Caco-2 (cell line): ENCODE measurements at regions not wholly inside any gene's neighbourhood (a gene's known extent, or its start where the extent isn't known, plus 50 kb on each side); places are given as distances from the start of the nearest gene placed in this dataset.

ENCODE experiments used
- BruUV-seq: library from RNA; stranded (reverse); fragments of 400-500 nt; replicated peaks from 2 replicates; lab custom pipeline; 2021; lab: Mats Ljungman, UMichigan
- CTCF ChIA-PET: fragments of 300-600 bp; sonication (Branson Sonifier 250); formaldehyde crosslinking; loops from one replicate; lab custom pipeline; 2022; ENCODE audit warnings: antibody characterized with exemption; lab: Charles Lee
- POLR2A ChIA-PET: fragments of 300-600 bp; sonication (Branson Sonifier 250); formaldehyde crosslinking; loops from one replicate; lab custom pipeline; 2022; ENCODE audit warnings: antibody characterized with exemption; lab: Charles Lee
- DNase-seq, 2 experiments: peaks; one replicate each; pipeline versions ENCODE4 v3.0.0 to v3.0.0-alpha.2; 2020 to 2022
- H3K27me3 ChIP-seq: replicated peaks from 2 replicates; pipeline ENCODE4 v1.6.0; 2011; ENCODE audit warnings: low read length; ENCODE audit not compliant: control insufficient read depth, insufficient read depth
- H3K36me3 ChIP-seq: 2 replicates; pipeline ENCODE4 v1.5.1; 2011; ENCODE audit warnings: low read length; ENCODE audit not compliant: control insufficient read depth, insufficient read depth
- H3K4me1 ChIP-seq: fragments of 250-450 bp; sonication (Bioruptor Pico); 2 replicates; pipeline ENCODE4 v1.5.1; 2020; ENCODE audit warnings: mild to moderate bottlenecking
- H3K4me3 ChIP-seq: 2 replicates; pipeline ENCODE4 v1.5.1; 2011; ENCODE audit warnings: low read depth, mild to moderate bottlenecking, control low read depth, low read length
- H3K9me3 ChIP-seq: fragments of 250-450 bp; sonication (Bioruptor Pico); 2 replicates; pipeline ENCODE4 v1.5.1; 2020; ENCODE audit warnings: mild to moderate bottlenecking, moderate library complexity
- H3K27ac Mint-ChIP-seq: one replicate; pipeline ENCODE4 v1.8.0; 2022; ENCODE audit warnings: mixed read lengths; ENCODE audit not compliant: unreplicated experiment
- H3K27me3 Mint-ChIP-seq: one replicate; pipeline ENCODE4 v1.8.0; 2022; ENCODE audit warnings: mixed read lengths; ENCODE audit not compliant: insufficient read depth, unreplicated experiment
- H3K36me3 Mint-ChIP-seq: one replicate; pipeline ENCODE4 v1.8.0; 2022; ENCODE audit warnings: mild to moderate bottlenecking, mixed read lengths; ENCODE audit not compliant: insufficient read depth, unreplicated experiment
- H3K4me1 Mint-ChIP-seq: one replicate; pipeline ENCODE4 v1.8.0; 2022; ENCODE audit warnings: low read depth, mixed read lengths; ENCODE audit not compliant: unreplicated experiment
- H3K4me3 Mint-ChIP-seq: one replicate; pipeline ENCODE4 v1.8.0; 2022; ENCODE audit warnings: mild to moderate bottlenecking, moderate library complexity, mixed read lengths; ENCODE audit not compliant: unreplicated experiment
- H3K9me3 Mint-ChIP-seq: one replicate; pipeline ENCODE4 v1.8.0; 2022; ENCODE audit warnings: mixed read lengths; ENCODE audit not compliant: unreplicated experiment
- CTCF ChIP-seq, 2 experiments: fragments of 200-600 bp in 1 of 2; IDR thresholded peaks; 1 replicate in 1 of 2; 2 replicates in 1 of 2; pipeline versions ENCODE4 v1.5.1 to v1.8.0; 2011 to 2022; ENCODE audit warnings: antibody characterized with exemption in 1 of 2, control low read depth in 1 of 2, inconsistent platforms in 1 of 2, low read depth in 1 of 2, low read length in 1 of 2, mild to moderate bottlenecking in 1 of 2, moderate library complexity in 1 of 2; ENCODE audit not compliant: insufficient read depth in 1 of 2, severe bottlenecking in 1 of 2, unreplicated experiment in 1 of 2
- intact Hi-C: fragments of 100-400 bp; cut with micrococcal nuclease; formaldehyde crosslinking; loops from one replicate; pipeline ENCODE4 v1.10.0; 2022; ENCODE audit not compliant: unreplicated experiment

DNA sequence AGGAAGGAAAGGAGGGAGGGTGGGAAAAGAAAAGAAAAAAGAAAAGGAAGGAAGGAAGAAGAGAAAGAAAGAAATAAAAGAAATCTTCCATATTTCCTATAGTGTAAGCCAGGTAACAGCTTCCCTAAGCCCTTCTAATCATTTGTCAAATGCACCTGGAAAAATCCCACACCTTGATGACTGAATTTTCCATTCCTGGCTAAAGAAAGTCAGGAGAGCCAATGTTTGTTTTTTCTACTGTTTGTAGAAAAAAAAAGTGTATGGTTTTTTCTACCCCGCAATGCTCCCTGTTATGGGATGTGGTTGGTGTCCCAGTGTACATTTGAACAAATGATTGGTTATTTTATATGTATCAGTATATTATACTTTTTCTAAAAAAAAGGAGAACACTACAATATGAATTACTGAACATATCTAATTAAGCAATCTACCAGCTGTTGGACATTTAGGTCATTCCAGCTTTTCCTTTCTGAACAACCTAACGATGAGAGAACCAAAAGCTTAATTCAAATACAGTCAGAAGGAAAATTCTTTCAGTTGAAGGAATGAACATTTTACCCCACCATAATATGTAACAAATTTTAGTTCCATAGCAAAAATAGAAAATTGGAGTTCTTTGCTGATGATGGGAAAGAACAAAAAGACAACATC is 355.0 kb downstream of the SETD4 start:
- no peak overlapping the region for H3K4me3 Mint-ChIP-seq
- H3K27ac Mint-ChIP-seq = no peak overlapping the region
- H3K9me3 Mint-ChIP-seq = no peaks in the 10 kb centered on the region
- CTCF ChIA-PET = no interaction called here
- no peaks in the 10 kb centered on the region for H3K4me1 Mint-ChIP-seq
- DNase-seq = no peak
- Histone ChIP-seq H3K4me3 (no peak overlapping the region), H3K27me3 (no peaks in the 10 kb centered on the region), H3K9me3 (no peaks in the 10 kb centered on the region), H3K36me3 (no peaks in the 10 kb centered on the region), H3K4me1 (no peaks in the 10 kb centered on the region)
- POLR2A ChIA-PET = no interaction called here
- no TSS peak for BruUV-seq
- H3K27me3 Mint-ChIP-seq = peaks cover 23% of the 10 kb centered on the region
- H3K36me3 Mint-ChIP-seq = no peaks in the 10 kb centered on the region
- intact Hi-C loops = no loop called here
- no peak for TF ChIP-seq CTCF (IDR thresholded peaks at IDR 0.05; ENCODE audit: insufficient read depth in 1 of 2, low read depth in 1 of 2, low read length in 1 of 2, severe bottlenecking in 1 of 2, unreplicated experiment in 1 of 2)

DNA sequence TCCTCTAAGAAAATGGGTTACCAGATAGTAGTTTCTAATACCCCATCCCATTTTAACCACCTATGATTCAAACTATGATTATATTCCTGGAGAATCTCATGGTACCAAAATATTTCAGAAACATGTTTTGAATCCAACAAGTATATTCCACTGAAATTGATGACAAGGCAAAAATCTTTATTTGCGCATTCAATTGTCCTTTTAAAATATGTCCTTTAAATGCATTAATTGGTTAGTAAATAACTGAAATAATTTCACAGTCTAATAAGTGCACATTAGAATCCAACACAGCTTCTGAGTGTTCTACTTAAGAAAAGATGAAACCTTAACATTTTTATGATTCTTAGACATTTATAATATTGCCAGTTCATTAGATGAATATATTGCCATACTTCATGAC is 356.6 kb downstream of the SETD4 start:
- H3K4me3 Mint-ChIP-seq = no peak overlapping the region
- BruUV-seq = no TSS peak
- Histone ChIP-seq H3K36me3 (no peaks in the 10 kb centered on the region), H3K4me3 (no peak overlapping the region), H3K27me3 (no peaks in the 10 kb centered on the region), H3K4me1 (no peaks in the 10 kb centered on the region), H3K9me3 (no peaks in the 10 kb centered on the region)
- TF ChIP-seq CTCF (IDR thresholded peaks at IDR 0.05; ENCODE audit: insufficient read depth in 1 of 2, low read depth in 1 of 2, low read length in 1 of 2, severe bottlenecking in 1 of 2, unreplicated experiment in 1 of 2) = no peak
- H3K4me1 Mint-ChIP-seq = no peaks in the 10 kb centered on the region
- no peak for DNase-seq
- H3K27me3 Mint-ChIP-seq = peaks cover 23% of the 10 kb centered on the region
- intact Hi-C loops = no loop called here
- POLR2A ChIA-PET = no interaction called here
- CTCF ChIA-PET = no interaction called here
- H3K27ac Mint-ChIP-seq = no peak overlapping the region
- H3K36me3 Mint-ChIP-seq = no peaks in the 10 kb centered on the region
- H3K9me3 Mint-ChIP-seq = no peaks in the 10 kb centered on the region

DNA sequence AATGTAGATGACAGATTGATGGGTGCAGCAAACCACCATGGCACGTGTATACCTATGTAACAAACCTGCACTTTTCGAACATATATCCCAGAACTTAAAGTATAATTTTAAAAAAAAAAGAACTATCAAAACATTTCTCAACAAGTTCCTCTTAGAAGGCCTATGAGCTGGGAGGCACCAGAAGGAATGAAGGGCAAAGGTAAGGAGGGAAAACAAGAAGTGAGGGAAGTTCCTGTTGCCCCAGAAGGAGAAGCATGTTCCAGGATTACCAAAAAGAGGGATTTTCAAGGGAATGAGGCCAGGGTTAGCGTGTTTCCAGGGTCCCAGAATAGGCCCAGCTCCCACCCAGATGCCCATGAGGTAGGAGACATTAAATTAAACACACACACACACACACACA is 361.0 kb downstream of the SETD4 start:
- Histone ChIP-seq H3K4me1 (no peaks in the 10 kb centered on the region), H3K27me3 (no peaks in the 10 kb centered on the region), H3K9me3 (no peaks in the 10 kb centered on the region), H3K4me3 (no peak overlapping the region), H3K36me3 (no peaks in the 10 kb centered on the region)
- Mint-ChIP-seq H3K27me3 (peaks cover 13% of the 10 kb centered on the region), H3K4me1 (no peaks in the 10 kb centered on the region), H3K4me3 (no peak overlapping the region), H3K27ac (no peak overlapping the region), H3K9me3 (no peaks in the 10 kb centered on the region), H3K36me3 (no peaks in the 10 kb centered on the region)
- intact Hi-C loops = no loop called here
- DNase-seq = no peak
- POLR2A ChIA-PET = no interaction called here
- CTCF ChIA-PET = interaction anchor here (1.2 kb wide), 1 partner anchor 30 kb away, joined by 3 read pairs; no protein-coding TSS in a partner anchor
- BruUV-seq = no TSS peak
- TF ChIP-seq CTCF (IDR thresholded peaks at IDR 0.05; ENCODE audit: insufficient read depth in 1 of 2, low read depth in 1 of 2, low read length in 1 of 2, severe bottlenecking in 1 of 2, unreplicated experiment in 1 of 2) = no peak
